NCI-H2081 (cell line): ENCODE measurements at regions not wholly inside any gene's neighbourhood (a gene's known extent, or its start where the extent isn't known, plus 50 kb on each side); places are given as distances from the start of the nearest gene placed in this dataset.
"Not testable (repeated sequence)": the region's sequence is repeated elsewhere in the genome, so short reads cannot be mapped to it uniquely, and the experiment has no call there.

Experiments used
- DNase-seq, 2 experiments: peaks; one replicate each; lab custom pipeline; 2025; lab: John Stamatoyannopoulos, UW

GRCh38 chr2:53206226-53206625 lies 561.4 kb upstream of the CHAC2 start:
- not testable (repeated sequence) for DNase-seq

- DNase-seq, result peak; percentile 8 to 40
Observed at GRCh38 chr2:53202063-53202462, 565.5 kb upstream of the CHAC2 start.

GRCh38 chr2:53200072-53200471 lies 567.5 kb upstream of the CHAC2 start:
- no peak for DNase-seq

GRCh38 chr2:53188851-53189510 lies 578.6 kb upstream of the CHAC2 start:
- no peak for DNase-seq

GRCh38 chr2:53183581-53183980 lies 584.0 kb upstream of the CHAC2 start:
- no peak for DNase-seq

GRCh38 chr2:53182601-53183000 lies 585.0 kb upstream of the CHAC2 start:
- no peak for DNase-seq

- no peak for DNase-seq
Observed at GRCh38 chr2:53181759-53182158, 585.8 kb upstream of the CHAC2 start.

GRCh38 chr2:53177327-53177726 lies 590.3 kb upstream of the CHAC2 start:
- no peak for DNase-seq

- DNase-seq, result no peak
Observed at GRCh38 chr2:53174539-53174938, 593.1 kb upstream of the CHAC2 start.

GRCh38 chr2:53173698-53174455 lies 593.7 kb upstream of the CHAC2 start:
- DNase-seq, result no peak

GRCh38 chr2:53173091-53173490 lies 594.5 kb upstream of the CHAC2 start:
- no peak for DNase-seq

GRCh38 chr2:53170466-53170865 lies 597.1 kb upstream of the CHAC2 start:
- no peak for DNase-seq

GRCh38 chr2:53167227-53167626 lies 600.4 kb upstream of the CHAC2 start:
- no peak for DNase-seq

GRCh38 chr2:53150146-53150545 lies 617.5 kb upstream of the CHAC2 start:
- no peak for DNase-seq

- no peak for DNase-seq
Observed at GRCh38 chr2:53148221-53148620, 619.4 kb upstream of the CHAC2 start.

GRCh38 chr2:53131416-53131815 lies 636.2 kb upstream of the CHAC2 start:
- no peak for DNase-seq

GRCh38 chr2:53130441-53130943 lies 637.1 kb upstream of the CHAC2 start:
- DNase-seq, result no peak

- no peak for DNase-seq
Observed at GRCh38 chr2:53129851-53130250, 637.8 kb upstream of the CHAC2 start.

- no peak for DNase-seq
Observed at GRCh38 chr2:53127061-53127650, 640.4 kb upstream of the CHAC2 start.

- no peak for DNase-seq
Observed at GRCh38 chr2:53114991-53115390, 652.6 kb upstream of the CHAC2 start.

GRCh38 chr2:53114582-53114981 lies 653.0 kb upstream of the CHAC2 start:
- no peak for DNase-seq

- DNase-seq, result not testable (repeated sequence)
Observed at GRCh38 chr2:53112408-53112807, 655.2 kb upstream of the CHAC2 start.

GRCh38 chr2:53111406-53111805 lies 656.2 kb upstream of the CHAC2 start:
- DNase-seq, result no peak
